ENCODE measurements at regions not wholly inside any gene's neighbourhood (a gene's known extent, or its start where the extent isn't known, plus 50 kb on each side); places are given as distances from the start of the nearest gene placed in this dataset.

- TF ChIP-seq HNF4A (conservative IDR thresholded peaks at IDR 0.05), result no peak
- TF ChIP-seq GABPA (IDR thresholded peaks at IDR 0.05 in 1 of 2, conservative IDR thresholded peaks at IDR 0.05 in 1 of 2), result no peak
- TF ChIP-seq YY1 (IDR thresholded peaks at IDR 0.05), result no peak
- no peak for TF ChIP-seq TAF1 (conservative IDR thresholded peaks at IDR 0.05)
- TF ChIP-seq HNF4G (IDR thresholded peaks at IDR 0.05), result no peak
- TF ChIP-seq FOXA1 (IDR thresholded peaks at IDR 0.05), result no peak
- TF ChIP-seq SP1 (IDR thresholded peaks at IDR 0.05), result no peak
- no peak for TF ChIP-seq NR2F2 (IDR thresholded peaks at IDR 0.05)
- TF ChIP-seq JUND (IDR thresholded peaks at IDR 0.05), result no peak
- no peak for TF ChIP-seq ZBTB33 (IDR thresholded peaks at IDR 0.05)
- Histone ChIP-seq H3K36me3 (ENCODE audit: control insufficient read depth in 4 of 4, insufficient read depth in 3 of 4, low read depth in 1 of 4, low read length in 3 of 4) (no peaks in the 10 kb centered on the region), H3K4me3 (ENCODE audit: low read depth in 1 of 3, low read length in 3 of 3) (no peak overlapping the region), H3K9ac (ENCODE audit: low read depth in 1 of 2, low read length in 2 of 2) (no peak overlapping the region), H3K4me1 (ENCODE audit: control insufficient read depth in 4 of 4, insufficient read depth in 4 of 4, low read length in 3 of 4) (no peaks in the 10 kb centered on the region), H3K27ac (ENCODE audit: low read depth in 1 of 2, low read length in 2 of 2) (no peak overlapping the region), H3K9me3 (ENCODE audit: control insufficient read depth in 4 of 4, low read length in 3 of 4) (no peaks in the 10 kb centered on the region), H3K27me3 (ENCODE audit: control insufficient read depth in 4 of 4, insufficient read depth in 4 of 4, low read length in 3 of 4) (no peaks in the 10 kb centered on the region)
- no peak for DNase-seq (ENCODE audit: low spot score)
- WGBS, result 88% methylated on average over 16 of the region's 16 CpGs
Measured at GRCh38 chr9:126055381-126055985, 271.1 kb upstream of the MVB12B start.

- WGBS, result 66% methylated on average over 10 of the region's 10 CpGs
- Histone ChIP-seq H3K4me1 (ENCODE audit: control insufficient read depth in 4 of 4, insufficient read depth in 4 of 4, low read length in 3 of 4) (no peaks in the 10 kb centered on the region), H3K27ac (ENCODE audit: low read depth in 1 of 2, low read length in 2 of 2) (no peak overlapping the region), H3K9ac (ENCODE audit: low read depth in 1 of 2, low read length in 2 of 2) (no peak overlapping the region), H3K9me3 (ENCODE audit: control insufficient read depth in 4 of 4, low read length in 3 of 4) (no peaks in the 10 kb centered on the region), H3K36me3 (ENCODE audit: control insufficient read depth in 4 of 4, insufficient read depth in 3 of 4, low read depth in 1 of 4, low read length in 3 of 4) (no peaks in the 10 kb centered on the region), H3K27me3 (ENCODE audit: control insufficient read depth in 4 of 4, insufficient read depth in 4 of 4, low read length in 3 of 4) (no peaks in the 10 kb centered on the region), H3K4me3 (ENCODE audit: low read depth in 1 of 3, low read length in 3 of 3) (no peak overlapping the region)
- DNase-seq (ENCODE audit: low spot score), result no peak
- TF ChIP-seq TAF1 (conservative IDR thresholded peaks at IDR 0.05) (no peak), RAD21 (IDR thresholded peaks at IDR 0.05) (no peak), ATF3 (IDR thresholded peaks at IDR 0.05) (no peak), JUND (IDR thresholded peaks at IDR 0.05) (no peak), CTCF (IDR thresholded peaks at IDR 0.05; ENCODE audit: low read depth, low read length, missing input control) (no peak)
Measured at GRCh38 chr9:126056312-126057021, 270.2 kb upstream of the MVB12B start.
